IMR-90 (cell line): ENCODE measurements at regions not wholly inside any gene's neighbourhood (a gene's known extent, or its start where the extent isn't known, plus 50 kb on each side); places are given as distances from the start of the nearest gene placed in this dataset.

Experiments
- ATAC-seq: fragments of 200-7000 bp; cut with Tn5 transposase; 2 replicates; pipeline ENCODE4 v1.9.1; 2020; ENCODE audit warnings: low read depth, mild to moderate bottlenecking, moderate library complexity
- BruUV-seq: library from RNA; stranded (reverse); fragments of 400-500 nt; replicated peaks from 2 replicates; lab custom pipeline; 2021; lab: Mats Ljungman, UMichigan
- CTCF ChIA-PET: fragments of 300-600 bp; formaldehyde crosslinking; extraction: SDS; loops from one replicate; lab custom pipeline; 2021; ENCODE audit warnings: antibody characterized with exemption; lab: Yijun Ruan, JAX
- POLR2A ChIA-PET: fragments of 300-600 bp; sonication (Branson Sonifier 250); formaldehyde crosslinking; loops from one replicate; lab custom pipeline; 2022; ENCODE audit warnings: antibody characterized with exemption; ENCODE audit not compliant: unreplicated experiment; lab: Charles Lee
- DNase-seq: peaks from one replicate; pipeline ENCODE4 v3.0.0; 2013
- H2AFZ ChIP-seq: replicated peaks from 2 replicates; pipeline ENCODE3; 2013; ENCODE audit warnings: low read length, mild to moderate bottlenecking; ENCODE audit not compliant: poor library complexity
- H2AK5ac ChIP-seq: 2 replicates; pipeline ENCODE4 v1.6.1; 2013; ENCODE audit warnings: low read depth, low read length, inconsistent platforms
- H2AK9ac ChIP-seq: replicated peaks from 2 replicates; pipeline ENCODE3; 2013; ENCODE audit warnings: mild to moderate bottlenecking, low read depth, low read length, moderate library complexity; ENCODE audit not compliant: poor library complexity
- H2BK120ac ChIP-seq: 2 replicates; pipeline ENCODE4 v1.6.1; 2013; ENCODE audit warnings: low read depth, low read length, inconsistent platforms
- H2BK15ac ChIP-seq: 3 replicates; pipeline ENCODE4 v1.6.1; 2013; ENCODE audit warnings: low read depth, low read length, inconsistent platforms
- H2BK20ac ChIP-seq: 2 replicates; pipeline ENCODE4 v1.6.1; 2013; ENCODE audit warnings: low read depth, mild to moderate bottlenecking, inconsistent platforms, low read length, moderate library complexity
- H2BK5ac ChIP-seq: 2 replicates; pipeline ENCODE4 v1.6.1; 2013; ENCODE audit warnings: mild to moderate bottlenecking, low read depth, low read length, inconsistent platforms; ENCODE audit not compliant: poor library complexity, severe bottlenecking
- H3K14ac ChIP-seq: replicated peaks from 2 replicates; pipeline ENCODE4 v1.6.1; 2013; ENCODE audit warnings: low read depth, low read length, inconsistent platforms
- H3K18ac ChIP-seq: 2 replicates; pipeline ENCODE4 v1.6.1; 2013; ENCODE audit warnings: low read depth, low read length, control low read depth
- H3K23ac ChIP-seq: 2 replicates; pipeline ENCODE4 v1.6.1; 2013; ENCODE audit warnings: low read depth, low read length, inconsistent platforms
- H3K27ac ChIP-seq: 2 replicates; pipeline ENCODE4 v1.5.1; 2013; ENCODE audit warnings: mild to moderate bottlenecking, control low read depth, low read length; ENCODE audit not compliant: insufficient read depth
- H3K27me3 ChIP-seq: 2 replicates; pipeline ENCODE4 v1.6.1; 2013; ENCODE audit warnings: low read length; ENCODE audit not compliant: control insufficient read depth, insufficient read depth
- H3K36me3 ChIP-seq: 2 replicates; pipeline ENCODE4 v1.6.1; 2013; ENCODE audit warnings: low read length, mixed read lengths; ENCODE audit not compliant: control insufficient read depth, insufficient read depth
- H3K4ac ChIP-seq: 2 replicates; pipeline ENCODE4 v1.6.1; 2013; ENCODE audit warnings: low read depth, low read length, inconsistent platforms
- H3K4me1 ChIP-seq: 2 replicates; pipeline ENCODE4 v1.6.1; 2013; ENCODE audit warnings: low read length, mixed read lengths; ENCODE audit not compliant: control insufficient read depth, insufficient read depth
- H3K4me2 ChIP-seq: 2 replicates; pipeline ENCODE4 v1.6.1; 2013; ENCODE audit warnings: low read depth, mild to moderate bottlenecking, control low read depth, low read length, moderate library complexity
- H3K4me3 ChIP-seq: 2 replicates; pipeline ENCODE4 v1.5.1; 2013; ENCODE audit warnings: low read depth, mild to moderate bottlenecking, control low read depth, low read length, moderate library complexity; ENCODE audit not compliant: insufficient read depth
- H3K56ac ChIP-seq: 2 replicates; pipeline ENCODE4 v1.6.1; 2013; ENCODE audit warnings: low read length, inconsistent platforms; ENCODE audit not compliant: insufficient read depth; ENCODE audit errors: extremely low read depth
- H3K79me1 ChIP-seq, 2 experiments: 2 replicates each; pipeline ENCODE4 v1.6.1; 2013; ENCODE audit warnings: low read length in 2 of 2, inconsistent platforms in 1 of 2, low read depth in 1 of 2
- H3K9ac ChIP-seq: 2 replicates; pipeline ENCODE4 v1.6.1; 2013; ENCODE audit warnings: low read depth, low read length, control low read depth
- H3K9me1 ChIP-seq: 2 replicates; pipeline ENCODE4 v1.6.1; 2013; ENCODE audit warnings: low read length, inconsistent platforms; ENCODE audit not compliant: insufficient read depth
- H3K9me3 ChIP-seq: 2 replicates; pipeline ENCODE4 v1.6.1; 2013; ENCODE audit warnings: low read length; ENCODE audit not compliant: control insufficient read depth, insufficient read depth
- H4K20me1 ChIP-seq: 2 replicates; pipeline ENCODE4 v1.6.1; 2013; ENCODE audit warnings: low read length, inconsistent platforms; ENCODE audit not compliant: insufficient read depth
- H4K5ac ChIP-seq: 2 replicates; pipeline ENCODE4 v1.6.1; 2013; ENCODE audit warnings: mild to moderate bottlenecking, low read depth, low read length, control low read depth
- H4K8ac ChIP-seq, 2 experiments: 2 replicates each; pipeline ENCODE4 v1.6.1; 2013; ENCODE audit warnings: low read depth in 2 of 2, low read length in 2 of 2, control low read depth in 1 of 2, inconsistent platforms in 1 of 2
- H4K91ac ChIP-seq: 2 replicates; pipeline ENCODE4 v1.6.1; 2013; ENCODE audit warnings: low read depth, low read length, inconsistent platforms; ENCODE audit not compliant: insufficient read depth
- CEBPB ChIP-seq: IDR thresholded peaks from 2 replicates; pipeline ENCODE4 v1.6.1; 2012; ENCODE audit warnings: low read depth, low read length, improper control_type of control experiment
- ELK1 ChIP-seq: fragments of 150-350 bp; IDR thresholded peaks from 2 replicates; pipeline ENCODE4 v1.6.1; 2016; ENCODE audit warnings: low read depth, mild to moderate bottlenecking, low read length, moderate library complexity, borderline replicate concordance
- MAFK ChIP-seq: IDR thresholded peaks from 2 replicates; pipeline ENCODE4 v1.6.1; 2012; ENCODE audit warnings: low read depth, low read length, improper control_type of control experiment
- MXI1 ChIP-seq: IDR thresholded peaks from 2 replicates; pipeline ENCODE4 v1.6.1; 2012; ENCODE audit warnings: low read depth, mild to moderate bottlenecking, low read length, moderate library complexity, borderline replicate concordance
- POLR2A ChIP-seq: IDR thresholded peaks from 2 replicates; pipeline ENCODE4 v1.6.1; 2012; ENCODE audit warnings: mild to moderate bottlenecking, low read depth, low read length
- RAD21 ChIP-seq: IDR thresholded peaks from 2 replicates; pipeline ENCODE4 v1.6.1; 2012; ENCODE audit warnings: low read length, improper control_type of control experiment
- RCOR1 ChIP-seq: IDR thresholded peaks from 2 replicates; pipeline ENCODE4 v1.6.1; 2012; ENCODE audit warnings: mild to moderate bottlenecking, low read length, improper control_type of control experiment; ENCODE audit not compliant: insufficient replicate concordance
- WGBS, 2 experiments: methylation state at CpG; one replicate each; pipeline versions ENCODE4 v1.1.5 to v1.1.7; 2013; ENCODE audit warnings: missing lambda C conversion rate in 2 of 2; ENCODE audit not compliant: insufficient read length in 1 of 2; ENCODE audit errors: extremely low coverage in 2 of 2; 5-methylcytosine and 5-hydroxymethylcytosine counted together
- dilution Hi-C: fragments of 300-500 bp; cut with HindIII; formaldehyde crosslinking; loops from one replicate; pipeline ENCODE4 v1.14.3; 2018; ENCODE audit warnings: low sequenced_read_pairs; ENCODE audit not compliant: unreplicated experiment
- in situ Hi-C: fragments of 300-500 bp; cut with MboI; formaldehyde crosslinking; loops from 3 replicates; pipeline ENCODE4 v1.14.3; 2019; ENCODE audit warnings: low sequenced_read_pairs, inconsistent platforms, mixed read lengths
- intact Hi-C: fragments of 100-400 bp; cut with micrococcal nuclease; formaldehyde crosslinking; loops from 2 replicates; pipeline ENCODE4 v1.10.0; 2022
- TF ChIP-seq, protein P1 (sequence below): fragments of 150-350 bp; IDR thresholded peaks from 2 replicates; pipeline ENCODE4 v1.6.1; 2017; ENCODE audit warnings: mild to moderate bottlenecking, antibody characterized with exemption, low read length, low read depth

DNA sequence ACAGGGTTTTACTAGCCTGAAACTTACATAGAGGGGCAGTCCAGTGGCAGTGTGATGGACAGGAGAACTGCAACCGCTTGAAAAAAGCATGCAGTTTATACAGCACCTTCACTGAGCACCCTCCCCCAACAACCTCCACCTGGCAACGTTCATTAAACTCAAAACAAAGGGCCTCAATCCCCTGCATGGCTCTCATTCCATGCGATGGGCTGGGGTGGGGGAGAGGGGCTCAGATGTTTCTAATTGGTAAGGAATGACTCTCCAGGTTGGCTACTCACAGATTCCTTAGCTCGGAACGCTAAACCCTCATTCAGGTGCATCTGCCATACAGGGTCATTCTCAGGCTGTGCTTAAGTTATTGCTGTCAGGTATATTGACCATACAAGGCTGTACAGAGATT lies 80.9 kb upstream of the ITGA1 start:
- intact Hi-C loops, result no loop called here
- Histone ChIP-seq H2BK120ac (no peak overlapping the region), H3K79me1 (no peaks in the 10 kb centered on the region), H2AK9ac (no peak overlapping the region), H3K4me2 (no peak overlapping the region), H3K9ac (no peak overlapping the region), H4K20me1 (no peaks in the 10 kb centered on the region), H2BK15ac (no peak overlapping the region), H2BK20ac (no peak overlapping the region), H2AFZ (no peak overlapping the region), H3K18ac (no peak overlapping the region), H3K4ac (no peak overlapping the region), H3K23ac (no peak overlapping the region), H2AK5ac (no peak overlapping the region), H2BK5ac (no peak overlapping the region), H3K9me3 (no peaks in the 10 kb centered on the region), H3K56ac (no peak overlapping the region), H4K91ac (no peak overlapping the region), H3K9me1 (0 out of 2 replicates have a peak, but pooled peaks cover 7% of the 10 kb centered on the region), H3K27ac (no peak overlapping the region), H4K8ac (no peak overlapping the region), H3K4me1 (peaks cover 2% of the 10 kb centered on the region; the same call in 1 of the 2 replicates), H3K36me3 (no peaks in the 10 kb centered on the region), H3K14ac (no peak overlapping the region), H4K5ac (no peak overlapping the region), H3K4me3 (no peak overlapping the region), H3K27me3 (no peaks in the 10 kb centered on the region)
- in situ Hi-C loops, result no loop called here
- TF ChIP-seq CEBPB (no peak), POLR2A (no peak), RCOR1 (no peak), MXI1 (no peak), ELK1 (no peak), MAFK (no peak), RAD21 (no peak)
- TF ChIP-seq, protein P1, sequence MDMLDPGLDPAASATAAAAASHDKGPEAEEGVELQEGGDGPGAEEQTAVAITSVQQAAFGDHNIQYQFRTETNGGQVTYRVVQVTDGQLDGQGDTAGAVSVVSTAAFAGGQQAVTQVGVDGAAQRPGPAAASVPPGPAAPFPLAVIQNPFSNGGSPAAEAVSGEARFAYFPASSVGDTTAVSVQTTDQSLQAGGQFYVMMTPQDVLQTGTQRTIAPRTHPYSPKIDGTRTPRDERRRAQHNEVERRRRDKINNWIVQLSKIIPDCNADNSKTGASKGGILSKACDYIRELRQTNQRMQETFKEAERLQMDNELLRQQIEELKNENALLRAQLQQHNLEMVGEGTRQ, result no peak
- POLR2A ChIA-PET, result no interaction called here
- CTCF ChIA-PET, result interaction anchor here (2.1 kb wide), 1 partner anchor 14 kb away, joined by 4 read pairs; no protein-coding TSS in a partner anchor
- no TSS peak for BruUV-seq
- dilution Hi-C loops, result no loop called here
- DNase-seq, result no peak
- no CpG with 5 or more reads among the region's 5 CpGs for WGBS, 2 experiments
- no peak for ATAC-seq
